Osteocyte (in vitro differentiated cells): ENCODE measurements at regions not wholly inside any gene's neighbourhood (a gene's known extent, or its start where the extent isn't known, plus 50 kb on each side); places are given as distances from the start of the nearest gene placed in this dataset.

Experiments
- DNase-seq: peaks from one replicate; pipeline ENCODE4 v3.0.0; 2021; ENCODE audit warnings: mixed read lengths; ENCODE audit not compliant: unreplicated experiment; ENCODE audit errors: extremely low spot score
- H3K27ac Mint-ChIP-seq: one replicate; pipeline ENCODE4 v1.8.0; 2021; ENCODE audit warnings: mild to moderate bottlenecking, mixed read lengths; ENCODE audit not compliant: unreplicated experiment
- H3K27me3 Mint-ChIP-seq: one replicate; pipeline ENCODE4 v1.8.0; 2021; ENCODE audit warnings: mixed read lengths; ENCODE audit not compliant: unreplicated experiment
- H3K36me3 Mint-ChIP-seq: one replicate; pipeline ENCODE4 v1.8.0; 2021; ENCODE audit warnings: mixed read lengths; ENCODE audit not compliant: unreplicated experiment
- H3K4me1 Mint-ChIP-seq: one replicate; pipeline ENCODE4 v1.8.0; 2021; ENCODE audit warnings: mixed read lengths; ENCODE audit not compliant: unreplicated experiment
- H3K4me3 Mint-ChIP-seq: one replicate; pipeline ENCODE4 v1.8.0; 2021; ENCODE audit warnings: mild to moderate bottlenecking, moderate library complexity, mixed read lengths; ENCODE audit not compliant: unreplicated experiment
- H3K9me3 Mint-ChIP-seq: one replicate; pipeline ENCODE4 v1.8.0; 2021; ENCODE audit warnings: mixed read lengths; ENCODE audit not compliant: unreplicated experiment
- CTCF ChIP-seq: fragments of 200-600 bp; sonication (generic); IDR thresholded peaks from 2 replicates; pipeline ENCODE4 v1.5.0; 2021; ENCODE audit warnings: antibody characterized with exemption, mild to moderate bottlenecking, moderate library complexity

GRCh38 chr22:47280301-47280700 lies 517.9 kb downstream of the TBC1D22A start:
- peaks cover 6% of the 10 kb centered on the region for H3K4me1 Mint-ChIP-seq
- no peaks in the 10 kb centered on the region for H3K36me3 Mint-ChIP-seq
- no peak overlapping the region for H3K27ac Mint-ChIP-seq
- DNase-seq = no peak
- no peaks in the 10 kb centered on the region for H3K9me3 Mint-ChIP-seq
- no peaks in the 10 kb centered on the region for H3K27me3 Mint-ChIP-seq
- TF ChIP-seq CTCF = no peak
- no peak overlapping the region for H3K4me3 Mint-ChIP-seq

- no peak for DNase-seq
- Mint-ChIP-seq H3K27me3 (no peaks in the 10 kb centered on the region), H3K4me1 (peaks cover 6% of the 10 kb centered on the region), H3K27ac (no peak overlapping the region), H3K9me3 (no peaks in the 10 kb centered on the region), H3K36me3 (no peaks in the 10 kb centered on the region), H3K4me3 (no peak overlapping the region)
- TF ChIP-seq CTCF = no peak
Observed at GRCh38 chr22:47279746-47280145, 517.3 kb downstream of the TBC1D22A start.

- TF ChIP-seq CTCF = no peak
- H3K27ac Mint-ChIP-seq = no peak overlapping the region
- H3K27me3 Mint-ChIP-seq = no peaks in the 10 kb centered on the region
- no peaks in the 10 kb centered on the region for H3K9me3 Mint-ChIP-seq
- no peak overlapping the region for H3K4me3 Mint-ChIP-seq
- DNase-seq = no peak
- H3K36me3 Mint-ChIP-seq = no peaks in the 10 kb centered on the region
- peaks cover 6% of the 10 kb centered on the region for H3K4me1 Mint-ChIP-seq
Observed at GRCh38 chr22:47279337-47279736, 516.9 kb downstream of the TBC1D22A start.

GRCh38 chr22:47278655-47279054 lies 516.2 kb downstream of the TBC1D22A start:
- Mint-ChIP-seq H3K27ac (no peak overlapping the region), H3K9me3 (no peaks in the 10 kb centered on the region), H3K4me3 (no peak overlapping the region), H3K4me1 (peaks cover 6% of the 10 kb centered on the region), H3K36me3 (no peaks in the 10 kb centered on the region), H3K27me3 (no peaks in the 10 kb centered on the region)
- no peak for DNase-seq
- no peak for TF ChIP-seq CTCF

GRCh38 chr22:47277531-47277930 lies 515.1 kb downstream of the TBC1D22A start:
- no peaks in the 10 kb centered on the region for H3K36me3 Mint-ChIP-seq
- H3K4me1 Mint-ChIP-seq = peaks cover 6% of the 10 kb centered on the region
- H3K4me3 Mint-ChIP-seq = no peak overlapping the region
- no peak for TF ChIP-seq CTCF
- H3K27me3 Mint-ChIP-seq = no peaks in the 10 kb centered on the region
- no peaks in the 10 kb centered on the region for H3K9me3 Mint-ChIP-seq
- no peak overlapping the region for H3K27ac Mint-ChIP-seq
- DNase-seq = no peak
